OCI-M2 (cell line): ENCODE measurements at regions not wholly inside any gene's neighbourhood (a gene's known extent, or its start where the extent isn't known, plus 50 kb on each side); places are given as distances from the start of the nearest gene placed in this dataset.

Experiments used
- DNase-seq: peaks from one replicate; lab custom pipeline; 2025; ENCODE audit not compliant: unreplicated experiment; lab: John Stamatoyannopoulos, UW

- no peak for DNase-seq
These were observed 1372.3 kb upstream of the CELF2 start for GRCh38 chr10:9645404-9645803.

- no peak for DNase-seq
These were observed 1371.6 kb upstream of the CELF2 start for GRCh38 chr10:9645928-9646600.

- DNase-seq = no peak
These were observed 1363.4 kb upstream of the CELF2 start for GRCh38 chr10:9654261-9654660.

- DNase-seq = no peak
These were observed 1361.3 kb upstream of the CELF2 start for GRCh38 chr10:9656386-9656785.

GRCh38 chr10:9656996-9657395 lies 1360.7 kb upstream of the CELF2 start:
- no peak for DNase-seq

- DNase-seq = no peak
These were observed 1360.1 kb upstream of the CELF2 start for GRCh38 chr10:9657530-9657929.

- no peak for DNase-seq
These were observed 1349.3 kb upstream of the CELF2 start for GRCh38 chr10:9668411-9668810.

- DNase-seq = no peak
These were observed 1346.8 kb upstream of the CELF2 start for GRCh38 chr10:9670911-9671310.

GRCh38 chr10:9681655-9682054 lies 1336.0 kb upstream of the CELF2 start:
- DNase-seq = no peak

GRCh38 chr10:9682802-9683201 lies 1334.9 kb upstream of the CELF2 start:
- no peak for DNase-seq

GRCh38 chr10:9684186-9684585 lies 1333.5 kb upstream of the CELF2 start:
- DNase-seq = no peak

GRCh38 chr10:9685596-9685995 lies 1332.1 kb upstream of the CELF2 start:
- DNase-seq = no peak

GRCh38 chr10:9688711-9689110 lies 1329.0 kb upstream of the CELF2 start:
- DNase-seq = no peak

GRCh38 chr10:9707216-9707615 lies 1310.5 kb upstream of the CELF2 start:
- DNase-seq = no peak

GRCh38 chr10:9709849-9710248 lies 1307.8 kb upstream of the CELF2 start:
- DNase-seq = no peak

- no peak for DNase-seq
These were observed 1305.3 kb upstream of the CELF2 start for GRCh38 chr10:9712393-9712792.

- DNase-seq = no peak
These were observed 1298.4 kb upstream of the CELF2 start for GRCh38 chr10:9719246-9719645.

- no peak for DNase-seq
These were observed 1283.9 kb upstream of the CELF2 start for GRCh38 chr10:9733766-9734165.

GRCh38 chr10:9734218-9734617 lies 1283.5 kb upstream of the CELF2 start:
- DNase-seq = no peak

GRCh38 chr10:9735731-9736130 lies 1281.9 kb upstream of the CELF2 start:
- DNase-seq = no peak

GRCh38 chr10:9743639-9744038 lies 1274.0 kb upstream of the CELF2 start:
- no peak for DNase-seq

GRCh38 chr10:9745158-9745557 lies 1272.5 kb upstream of the CELF2 start:
- DNase-seq = no peak

GRCh38 chr10:9757176-9757575 lies 1260.5 kb upstream of the CELF2 start:
- DNase-seq = no peak
